Right lobe of liver (tissue), 4 donors: ENCODE measurements at regions not wholly inside any gene's neighbourhood (a gene's known extent, or its start where the extent isn't known, plus 50 kb on each side); places are given as distances from the start of the nearest gene placed in this dataset.

ENCODE experiments used
- CTCF ChIP-seq, 4 donors: fragments of 200-600 bp in 3 of 4; fragments of 450-650 bp in 1 of 4; IDR thresholded peaks; one replicate each; pipeline versions ENCODE4 v1.5.1 to v1.8.0; 2016 to 2022; ENCODE audit warnings: antibody characterized with exemption in 4 of 4, mild to moderate bottlenecking in 2 of 4
- POLR2A ChIP-seq: fragments of 450-650 bp; IDR thresholded peaks from one replicate; pipeline ENCODE4 v1.6.1; 2017; ENCODE audit warnings: antibody characterized with exemption, mild to moderate bottlenecking
- donor health status: DM: no; HTN: no; CAD: no.
- donor health status: DM: no; HTN: no; CAD: no.
- donor health status: DM: no; HTN: yes; CAD: no.

- TF ChIP-seq CTCF (IDR thresholded peaks at IDR 0.05) (no peak), POLR2A (no peak)
These were observed 244.2 kb downstream of the LMO4 start for GRCh38 chr1:87572891-87573290.
